ENCODE measurements at regions not wholly inside any gene's neighbourhood (a gene's known extent, or its start where the extent isn't known, plus 50 kb on each side); places are given as distances from the start of the nearest gene placed in this dataset.

DNA sequence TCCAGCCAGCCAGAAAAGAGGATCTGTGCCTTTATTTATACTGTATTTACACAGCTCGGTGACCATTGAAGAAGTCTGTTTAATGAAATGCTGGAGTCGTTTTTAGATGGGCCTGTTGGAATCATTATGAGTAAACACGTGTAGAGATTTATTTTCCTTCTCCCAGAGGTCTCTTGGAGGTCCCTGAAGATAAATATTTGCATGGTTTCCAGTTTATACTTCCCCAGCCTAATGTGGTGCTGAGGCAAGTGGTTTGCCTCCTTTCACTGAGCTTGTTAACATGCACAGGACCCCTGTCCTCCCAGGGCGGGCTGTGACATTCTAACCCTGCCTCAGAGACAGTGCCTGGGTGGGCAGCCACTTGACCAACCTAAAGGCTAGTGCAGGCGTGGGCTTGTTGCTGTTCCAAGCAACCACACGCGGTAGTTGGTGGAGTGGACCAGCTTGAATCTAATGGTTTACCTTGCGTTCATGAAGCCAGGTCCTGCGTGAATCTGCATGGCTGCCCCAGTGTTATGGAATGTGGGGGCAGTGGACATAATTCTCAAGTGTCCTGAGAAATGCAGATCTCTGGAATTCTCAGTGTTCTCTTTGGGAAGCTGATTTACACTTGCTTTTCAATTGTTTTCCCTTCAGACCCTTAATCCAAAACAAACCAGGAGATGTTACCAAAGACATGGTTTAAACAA is 130.2 kb upstream of the DLX2 start:
- DNase-seq, result no peak

DNA sequence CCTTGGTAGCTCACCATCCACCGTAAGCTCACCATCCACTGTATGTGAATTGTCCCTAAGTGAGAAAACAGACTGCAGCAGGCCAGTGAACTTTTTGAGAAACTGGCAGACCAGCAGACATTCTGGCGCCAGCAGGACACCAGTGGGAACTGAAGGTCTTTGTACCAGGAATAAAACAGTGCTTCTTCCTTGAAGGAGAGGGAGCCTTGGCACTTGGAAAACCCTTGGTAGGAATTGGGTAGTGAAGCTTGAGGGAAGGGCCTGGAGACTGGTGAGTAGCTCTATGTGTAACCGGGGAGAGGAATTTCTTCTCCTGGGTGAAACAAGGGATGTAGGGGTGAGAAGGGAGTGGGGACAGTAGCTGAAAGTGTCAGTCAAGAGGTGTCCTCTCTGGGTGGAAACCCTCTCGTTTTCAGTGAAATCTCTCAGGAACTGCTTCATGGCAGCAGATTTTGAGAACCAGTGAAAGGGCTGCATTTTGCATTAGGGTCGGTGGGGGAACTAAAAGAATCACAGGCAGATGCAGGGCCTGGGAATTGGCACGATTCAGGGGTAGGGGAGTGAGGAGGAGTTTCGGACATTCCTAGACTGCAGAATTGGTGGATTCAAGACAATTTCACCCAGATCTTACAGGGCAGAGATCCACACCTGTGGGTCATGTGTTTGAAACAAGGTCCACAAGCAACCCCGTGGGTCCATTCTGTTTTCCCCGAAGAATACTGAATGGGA is 131.5 kb upstream of the DLX2 start:
- DNase-seq, result peak in 1 of 2 donors; percentile 25

DNA sequence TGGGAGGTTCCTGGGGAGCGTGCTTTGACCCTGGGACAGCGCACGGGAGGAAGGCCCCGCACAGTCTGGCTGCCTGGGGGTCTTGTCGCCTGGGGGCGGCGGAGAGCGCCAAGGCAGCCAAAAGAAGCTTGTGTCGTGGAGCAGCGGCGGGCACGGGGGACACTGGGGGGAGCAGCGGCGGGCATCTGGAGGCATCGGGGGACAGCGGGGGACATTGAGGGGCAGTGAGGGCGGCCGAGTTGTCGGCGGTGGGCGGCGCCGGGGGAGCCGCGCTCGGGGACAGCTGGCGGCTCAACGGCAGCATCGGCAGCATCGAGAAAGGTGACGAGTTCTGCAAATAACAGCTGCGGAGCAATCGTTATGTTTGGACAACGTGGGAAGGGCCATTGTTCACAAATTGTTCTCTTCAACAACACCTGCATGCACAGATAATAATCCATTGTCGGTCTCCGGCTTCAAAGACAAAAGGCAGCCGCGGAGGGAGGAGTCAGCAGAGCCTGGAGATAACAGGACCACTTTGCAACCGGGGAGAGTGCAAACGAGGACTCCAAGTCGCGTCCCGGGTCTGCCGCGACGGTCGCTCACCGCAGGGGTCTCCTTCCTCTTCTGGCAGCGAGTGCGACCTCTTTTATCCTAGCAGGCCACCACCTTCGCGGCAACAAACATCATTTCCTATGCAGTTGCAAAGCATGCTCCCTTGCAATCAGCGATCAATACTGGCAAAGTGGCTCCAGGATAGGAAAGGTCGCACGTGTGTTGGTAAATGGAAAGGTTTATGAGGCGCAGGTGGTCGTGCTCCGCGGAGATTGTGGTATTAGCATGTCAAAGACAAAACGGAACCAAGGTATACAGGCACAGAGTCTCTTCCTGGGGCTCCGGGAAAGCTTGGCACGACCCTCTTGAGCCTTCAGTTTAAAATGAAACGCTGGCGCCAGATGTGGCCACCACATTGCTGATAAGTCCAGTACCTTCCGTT is 132.3 kb upstream of the DLX2 start:
- no peak for DNase-seq

- no peak for DNase-seq
Observed at GRCh38 chr2:172239944-172240590, 137.4 kb upstream of the DLX2 start.

- peak in 1 of 2 donors; percentile 41 for DNase-seq
Observed at GRCh38 chr2:172241222-172241621, 138.5 kb upstream of the DLX2 start.

DNA sequence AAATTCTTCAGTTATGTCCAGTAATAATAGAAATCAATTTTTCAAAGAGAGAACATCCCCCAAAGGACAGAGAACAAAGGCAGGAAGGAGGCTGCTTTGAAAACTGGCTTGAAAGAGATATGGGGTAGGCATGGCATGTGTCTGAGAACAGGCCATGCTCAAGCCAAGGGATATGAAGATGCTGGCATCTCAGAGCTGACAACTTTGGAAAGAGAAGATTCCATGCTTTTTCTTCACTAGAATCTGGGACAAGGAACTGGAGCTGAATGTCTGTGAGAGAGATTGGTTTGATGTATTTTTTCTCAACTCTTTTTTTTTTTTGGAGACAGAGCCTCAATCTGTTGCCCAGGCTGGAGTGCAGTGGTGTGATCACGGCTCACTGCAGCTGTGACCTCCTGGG is 139.8 kb upstream of the DLX2 start:
- no peak for DNase-seq

GRCh38 chr2:172242961-172243360 is 140.3 kb upstream of the DLX2 start:
- no peak for DNase-seq

- DNase-seq, result no peak
Observed at GRCh38 chr2:172244419-172245130, 141.9 kb upstream of the DLX2 start.

GRCh38 chr2:172246649-172247048 is 143.9 kb upstream of the DLX2 start:
- no peak for DNase-seq

GRCh38 chr2:172247203-172247602 is 144.5 kb upstream of the DLX2 start:
- no peak for DNase-seq

DNA sequence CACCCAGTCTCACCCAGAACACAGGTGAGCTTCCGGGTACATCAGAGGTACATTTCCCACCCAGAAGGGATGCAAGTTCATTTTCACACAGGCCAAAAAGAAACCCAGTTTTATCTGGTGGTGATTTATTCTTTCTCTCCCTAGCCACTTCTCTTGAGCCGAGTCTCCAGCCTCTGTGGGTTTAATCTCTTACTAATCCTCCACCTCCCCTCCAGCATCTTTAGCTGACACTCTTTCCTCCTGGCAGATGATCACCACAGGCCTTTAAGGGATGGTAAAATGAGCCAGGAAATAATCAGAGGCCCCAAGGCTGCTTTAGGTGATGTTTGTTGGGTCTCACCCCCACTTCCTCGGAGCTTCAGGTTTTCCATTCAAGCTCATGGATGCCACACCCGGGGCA is 145.7 kb upstream of the DLX2 start:
- DNase-seq, result no peak

DNA sequence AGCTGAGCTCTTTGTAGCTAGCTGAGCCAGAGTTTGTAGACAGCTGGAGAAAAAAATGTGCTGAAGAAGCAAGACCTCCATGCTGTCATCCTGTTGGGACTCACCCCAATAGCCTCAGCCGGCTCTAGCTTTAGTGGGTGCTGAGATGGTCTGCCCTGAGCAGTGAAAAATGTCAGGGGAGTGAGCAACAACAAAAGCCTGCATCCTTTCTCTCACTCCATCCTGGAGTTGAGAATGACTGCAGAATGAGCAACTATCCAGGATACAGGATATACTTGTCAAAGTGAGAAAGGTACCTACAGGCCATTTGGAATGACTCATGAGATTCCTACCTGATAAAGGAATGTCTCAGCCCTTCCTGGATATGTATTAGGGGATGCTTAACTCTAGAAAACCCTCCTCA is 146.1 kb upstream of the DLX2 start:
- DNase-seq, result no peak

GRCh38 chr2:172249334-172249733 is 146.6 kb upstream of the DLX2 start:
- DNase-seq, result no peak

GRCh38 chr2:172249986-172250385 is 147.3 kb upstream of the DLX2 start:
- DNase-seq, result no peak

DNA sequence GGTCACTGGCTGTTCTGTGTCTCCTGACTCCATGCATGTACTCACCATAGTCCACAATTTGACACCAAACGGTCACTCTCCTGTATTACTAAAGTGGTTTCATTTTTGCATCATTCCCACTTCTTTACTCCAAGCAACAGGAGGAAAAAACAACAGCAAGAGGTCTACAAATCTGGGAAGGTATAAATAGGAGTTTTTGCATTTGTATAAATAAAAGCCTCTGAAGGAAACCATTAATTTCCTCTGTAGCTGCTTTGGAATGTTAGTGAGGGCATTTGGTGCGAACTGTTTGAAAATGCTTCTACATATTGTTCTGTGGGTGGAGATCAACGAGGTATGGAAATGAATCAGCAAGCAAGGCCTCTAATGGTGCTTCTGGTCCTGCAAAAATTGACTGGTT is 148.5 kb upstream of the DLX2 start:
- no peak for DNase-seq

GRCh38 chr2:172252154-172252553 is 149.5 kb upstream of the DLX2 start:
- DNase-seq, result no peak

GRCh38 chr2:172253190-172254052 is 150.7 kb upstream of the DLX2 start:
- no peak for DNase-seq

DNA sequence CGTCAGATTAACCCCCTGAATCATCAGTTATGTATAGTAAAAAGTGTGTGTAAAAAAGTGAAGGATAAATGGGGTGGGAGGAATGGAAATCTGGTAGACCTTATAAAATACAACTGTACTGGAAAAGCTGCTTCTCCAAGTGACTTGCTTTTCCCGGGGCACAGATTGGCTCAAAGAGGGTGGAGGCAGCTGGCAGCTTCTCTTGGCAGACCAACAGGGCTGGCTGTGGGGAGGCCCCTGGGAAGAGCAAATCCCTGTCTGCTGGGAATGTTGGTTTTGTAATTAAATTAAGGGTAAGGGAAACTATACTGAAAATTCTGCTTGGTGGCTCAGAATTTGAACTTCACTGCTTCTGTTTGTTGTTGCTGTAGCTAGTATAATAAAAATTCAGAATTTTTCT is 154.2 kb upstream of the DLX2 start:
- no peak for DNase-seq

DNA sequence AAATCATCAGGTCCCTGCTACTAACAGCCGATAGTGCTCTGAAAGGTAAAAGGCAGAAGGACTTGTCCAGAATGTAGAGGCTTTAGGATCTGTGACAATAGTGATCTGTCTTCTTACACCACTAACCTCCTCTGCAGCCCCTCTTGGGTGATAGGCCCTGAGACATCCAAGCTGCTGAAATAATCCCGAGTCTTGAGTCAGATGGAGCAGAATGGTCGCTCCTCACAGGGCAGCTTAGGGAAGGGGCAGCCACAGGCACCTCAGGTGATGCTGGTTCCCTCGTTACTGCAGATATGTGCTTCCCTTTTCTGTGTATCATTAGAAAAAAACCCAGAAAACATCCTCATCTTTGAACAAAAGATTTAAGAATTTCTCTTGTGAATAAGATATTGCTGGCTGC is 157.1 kb upstream of the DLX2 start:
- DNase-seq, result no peak

DNA sequence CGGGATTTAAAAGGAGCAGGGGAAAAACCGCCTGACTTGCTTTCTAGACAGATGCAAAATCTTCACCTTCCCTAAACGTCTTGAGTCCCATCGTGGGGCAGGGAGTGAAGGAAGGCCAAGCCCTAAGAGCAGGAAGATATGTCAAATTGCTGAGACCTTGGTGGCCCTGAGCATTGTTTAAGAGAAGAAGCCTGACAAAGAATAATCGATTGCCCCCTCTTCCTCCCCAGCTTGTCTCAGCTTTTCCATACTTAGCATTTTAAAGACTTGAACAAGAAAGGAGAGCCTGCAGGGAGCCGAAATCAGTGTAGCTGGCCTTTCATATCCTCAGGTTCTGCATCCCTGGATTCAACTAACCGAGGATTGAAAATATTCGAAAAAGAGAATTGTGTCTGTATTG is 157.6 kb upstream of the DLX2 start:
- no peak for DNase-seq

- DNase-seq, result no peak
Observed at GRCh38 chr2:172261292-172261691, 158.6 kb upstream of the DLX2 start.

Measured in hippocampal formation (tissue), 2 donors.